Endodermal cell (in vitro differentiated cells): ENCODE measurements at regions not wholly inside any gene's neighbourhood (a gene's known extent, or its start where the extent isn't known, plus 50 kb on each side); places are given as distances from the start of the nearest gene placed in this dataset.

ENCODE experiments used
- DNase-seq: peaks from one replicate; pipeline ENCODE4 v3.0.0-alpha.2; 2017
- H3K27ac ChIP-seq: 2 replicates; pipeline ENCODE4 v1.5.1; 2013; ENCODE audit warnings: mild to moderate bottlenecking, low read depth, low read length, moderate library complexity
- H3K27me3 ChIP-seq: 2 replicates; pipeline ENCODE4 v1.6.1; 2013; ENCODE audit warnings: mild to moderate bottlenecking, low read length, moderate library complexity; ENCODE audit not compliant: insufficient read depth, control insufficient read depth, poor library complexity, severe bottlenecking
- H3K36me3 ChIP-seq: 2 replicates; pipeline ENCODE4 v1.7.0; 2013; ENCODE audit warnings: mild to moderate bottlenecking, low read length, moderate library complexity; ENCODE audit not compliant: control insufficient read depth, insufficient read depth
- H3K4me1 ChIP-seq: one replicate; pipeline ENCODE4 v1.7.0; 2013; ENCODE audit warnings: low read length; ENCODE audit not compliant: control insufficient read depth, insufficient read depth
- H3K4me3 ChIP-seq: 2 replicates; pipeline ENCODE4 v1.5.1; 2013; ENCODE audit warnings: mild to moderate bottlenecking, low read length, moderate library complexity
- H3K9ac ChIP-seq: 2 replicates; pipeline ENCODE4 v1.6.1; 2013; ENCODE audit warnings: mild to moderate bottlenecking, low read length, moderate library complexity; ENCODE audit not compliant: poor library complexity, severe bottlenecking; ENCODE audit errors: extremely low read depth
- H3K9me3 ChIP-seq: 2 replicates; pipeline ENCODE4 v1.6.1; 2013; ENCODE audit warnings: mild to moderate bottlenecking, low read length, moderate library complexity; ENCODE audit not compliant: control insufficient read depth
- H3K27ac Mint-ChIP-seq: 2 replicates; pipeline ENCODE4 v1.8.0; 2020; ENCODE audit warnings: mixed read lengths
- H3K27me3 Mint-ChIP-seq: 2 replicates; pipeline ENCODE4 v1.8.0; 2021; ENCODE audit warnings: mild to moderate bottlenecking, mixed read lengths; ENCODE audit not compliant: insufficient read depth
- H3K36me3 Mint-ChIP-seq: 2 replicates; pipeline ENCODE4 v1.8.0; 2020; ENCODE audit warnings: low read depth, mixed read lengths
- H3K4me1 Mint-ChIP-seq: 2 replicates; pipeline ENCODE4 v1.8.0; 2020; ENCODE audit warnings: mixed read lengths
- H3K4me3 Mint-ChIP-seq: 2 replicates; pipeline ENCODE4 v1.8.0; 2020; ENCODE audit warnings: mild to moderate bottlenecking, moderate library complexity, mixed read lengths
- H3K9me3 Mint-ChIP-seq: 2 replicates; pipeline ENCODE4 v1.8.0; 2020; ENCODE audit warnings: mild to moderate bottlenecking, mixed read lengths
- WGBS, 2 experiments: methylation state at CpG; one replicate each; pipeline versions ENCODE4 v1.1.5 to v1.1.7; 2013; ENCODE audit warnings: missing lambda C conversion rate in 2 of 2, mixed read lengths in 1 of 2; ENCODE audit not compliant: insufficient coverage in 1 of 2, insufficient read length in 1 of 2; 5-methylcytosine and 5-hydroxymethylcytosine counted together
- TF ChIP-seq, protein P1 (sequence below): fragments of 200-600 bp; sonication (generic); conservative IDR thresholded peaks from 2 replicates; pipeline ENCODE4 v1.5.0; 2021; ENCODE audit warnings: antibody characterized with exemption, mild to moderate bottlenecking

DNA sequence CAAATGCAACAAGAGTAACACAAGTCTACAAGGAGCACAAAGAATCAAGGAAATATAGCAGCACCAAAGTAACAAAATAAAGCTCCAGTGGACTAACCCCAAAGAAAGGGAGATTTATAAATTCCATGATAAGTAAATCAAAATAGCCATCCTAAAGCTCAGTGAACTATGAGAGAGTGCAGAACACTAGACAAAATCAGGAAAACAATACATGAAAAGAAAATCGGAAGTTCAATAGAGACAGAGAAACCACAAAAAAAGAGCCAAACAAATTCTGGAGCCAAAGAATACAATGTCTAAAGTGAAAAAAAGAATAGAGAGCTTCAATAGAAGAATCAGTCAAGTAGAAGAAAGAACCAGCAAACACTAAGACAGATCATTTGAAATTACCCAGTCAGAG lies 247.3 kb upstream of the TENT5A start:
- no peak overlapping the region for H3K4me3 ChIP-seq
- Mint-ChIP-seq H3K4me1 (no peaks in the 10 kb centered on the region), H3K9me3 (peaks cover under 1% of the 10 kb centered on the region), H3K4me3 (no peak overlapping the region), H3K27ac (no peak overlapping the region), H3K36me3 (no peaks in the 10 kb centered on the region), H3K27me3 (no peaks in the 10 kb centered on the region)
- TF ChIP-seq, protein P1, sequence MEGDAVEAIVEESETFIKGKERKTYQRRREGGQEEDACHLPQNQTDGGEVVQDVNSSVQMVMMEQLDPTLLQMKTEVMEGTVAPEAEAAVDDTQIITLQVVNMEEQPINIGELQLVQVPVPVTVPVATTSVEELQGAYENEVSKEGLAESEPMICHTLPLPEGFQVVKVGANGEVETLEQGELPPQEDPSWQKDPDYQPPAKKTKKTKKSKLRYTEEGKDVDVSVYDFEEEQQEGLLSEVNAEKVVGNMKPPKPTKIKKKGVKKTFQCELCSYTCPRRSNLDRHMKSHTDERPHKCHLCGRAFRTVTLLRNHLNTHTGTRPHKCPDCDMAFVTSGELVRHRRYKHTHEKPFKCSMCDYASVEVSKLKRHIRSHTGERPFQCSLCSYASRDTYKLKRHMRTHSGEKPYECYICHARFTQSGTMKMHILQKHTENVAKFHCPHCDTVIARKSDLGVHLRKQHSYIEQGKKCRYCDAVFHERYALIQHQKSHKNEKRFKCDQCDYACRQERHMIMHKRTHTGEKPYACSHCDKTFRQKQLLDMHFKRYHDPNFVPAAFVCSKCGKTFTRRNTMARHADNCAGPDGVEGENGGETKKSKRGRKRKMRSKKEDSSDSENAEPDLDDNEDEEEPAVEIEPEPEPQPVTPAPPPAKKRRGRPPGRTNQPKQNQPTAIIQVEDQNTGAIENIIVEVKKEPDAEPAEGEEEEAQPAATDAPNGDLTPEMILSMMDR, result no peak
- H3K9me3 ChIP-seq, result no peaks in the 10 kb centered on the region
- H3K27me3 ChIP-seq, result no peaks in the 10 kb centered on the region
- H3K36me3 ChIP-seq, result no peaks in the 10 kb centered on the region
- no peak overlapping the region for H3K27ac ChIP-seq
- H3K9ac ChIP-seq, result no peak overlapping the region
- H3K4me1 ChIP-seq, result no peaks in the 10 kb centered on the region
- WGBS, 2 experiments, result 86 to 100% methylated on average over 1 of the region's 1 CpG
- DNase-seq, result no peak

DNA sequence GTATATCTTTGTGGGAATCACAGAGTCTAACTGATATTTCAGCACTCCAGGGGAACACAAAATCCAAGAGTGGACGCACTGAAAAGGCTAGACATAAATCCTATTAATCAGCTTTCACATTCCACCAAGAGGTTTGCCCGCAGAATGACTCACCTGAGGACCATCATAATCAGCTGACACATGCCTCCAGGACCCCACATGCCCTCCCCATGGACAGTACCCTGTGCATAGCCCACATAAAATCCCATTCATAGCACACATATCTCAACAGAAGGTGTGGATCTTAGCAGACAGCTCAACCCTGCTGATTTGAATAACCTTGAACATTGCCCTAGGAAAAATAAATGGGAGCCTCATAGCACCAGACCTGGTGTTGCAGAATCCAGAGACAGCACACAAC lies 246.8 kb upstream of the TENT5A start:
- H3K27ac Mint-ChIP-seq, result no peak overlapping the region
- TF ChIP-seq, protein P1, result no peak

DNA sequence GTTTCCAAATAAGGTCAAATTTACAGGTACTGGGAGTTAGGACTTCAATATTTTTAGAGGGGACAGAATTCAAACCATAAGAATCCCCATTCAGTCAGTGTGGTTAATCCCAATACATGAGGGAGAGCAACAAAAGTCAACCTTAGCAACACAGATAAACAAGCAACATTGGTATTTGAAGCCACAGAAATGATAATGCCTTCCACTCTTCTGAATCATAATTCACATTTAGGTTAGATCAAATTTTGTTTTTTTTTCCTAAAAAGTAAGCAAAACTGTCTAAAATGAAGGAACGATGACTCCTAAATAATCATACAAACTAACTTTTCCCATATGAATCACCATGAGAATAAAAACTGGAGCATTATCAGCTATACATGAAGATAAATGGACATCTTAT lies 246.0 kb upstream of the TENT5A start:
- Mint-ChIP-seq H3K4me3 (no peak overlapping the region), H3K36me3 (no peaks in the 10 kb centered on the region), H3K4me1 (no peaks in the 10 kb centered on the region), H3K9me3 (no peaks in the 10 kb centered on the region), H3K27ac (no peak overlapping the region), H3K27me3 (no peaks in the 10 kb centered on the region)
- Histone ChIP-seq H3K4me1 (no peaks in the 10 kb centered on the region), H3K27ac (no peak overlapping the region), H3K9ac (no peak overlapping the region), H3K4me3 (no peak overlapping the region), H3K27me3 (no peaks in the 10 kb centered on the region), H3K9me3 (no peaks in the 10 kb centered on the region), H3K36me3 (no peaks in the 10 kb centered on the region)
- no peak for DNase-seq
- 93 to 100% methylated on average over 1 of the region's 1 CpG for WGBS, 2 experiments
- TF ChIP-seq, protein P1, result no peak

More for the DNA sequence above, 246.8 kb upstream of the TENT5A start:
- WGBS, 2 experiments, result 75 to 95% methylated on average over 2 of the region's 2 CpGs
- Mint-ChIP-seq H3K27me3 (no peaks in the 10 kb centered on the region), H3K4me1 (no peaks in the 10 kb centered on the region), H3K36me3 (no peaks in the 10 kb centered on the region), H3K9me3 (no peaks in the 10 kb centered on the region), H3K4me3 (no peak overlapping the region)
- H3K9ac ChIP-seq, result no peak overlapping the region
- no peaks in the 10 kb centered on the region for H3K4me1 ChIP-seq
- H3K27me3 ChIP-seq, result no peaks in the 10 kb centered on the region
- H3K36me3 ChIP-seq, result no peaks in the 10 kb centered on the region
- H3K4me3 ChIP-seq, result no peak overlapping the region
- DNase-seq, result no peak
- no peaks in the 10 kb centered on the region for H3K9me3 ChIP-seq
- H3K27ac ChIP-seq, result no peak overlapping the region
